HG03097 (cell line): ENCODE measurements at regions not wholly inside any gene's neighbourhood (a gene's known extent, or its start where the extent isn't known, plus 50 kb on each side); places are given as distances from the start of the nearest gene placed in this dataset.
A peak's percentile ranks its signal among the peaks of the same experiment; 100 is the strongest.

Experiments used
- ATAC-seq: cut with Tn5 transposase; IDR thresholded peaks from one replicate; pipeline ENCODE4 v1.9.1; 2021; ENCODE audit not compliant: unreplicated experiment, low FRiP score

DNA sequence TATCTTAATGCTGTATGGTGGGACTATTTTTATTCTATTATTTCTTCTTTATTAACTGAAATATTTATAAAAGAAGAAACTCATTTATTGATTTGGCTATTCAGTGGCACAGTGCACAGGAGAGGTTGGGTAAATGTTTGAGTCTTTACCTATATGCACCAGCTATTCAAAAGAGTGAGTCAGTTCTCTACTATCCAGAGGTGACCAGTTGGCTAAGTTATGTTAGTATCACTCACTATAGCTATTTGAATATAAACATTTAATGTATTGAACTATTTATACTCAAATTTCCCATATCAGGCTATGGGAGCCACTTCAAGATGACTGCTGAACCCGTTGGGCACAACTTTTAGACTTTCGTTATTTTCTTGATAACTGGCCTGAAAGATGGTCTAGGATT is 106.1 kb upstream of the VEGFC start:
- no peak for ATAC-seq

DNA sequence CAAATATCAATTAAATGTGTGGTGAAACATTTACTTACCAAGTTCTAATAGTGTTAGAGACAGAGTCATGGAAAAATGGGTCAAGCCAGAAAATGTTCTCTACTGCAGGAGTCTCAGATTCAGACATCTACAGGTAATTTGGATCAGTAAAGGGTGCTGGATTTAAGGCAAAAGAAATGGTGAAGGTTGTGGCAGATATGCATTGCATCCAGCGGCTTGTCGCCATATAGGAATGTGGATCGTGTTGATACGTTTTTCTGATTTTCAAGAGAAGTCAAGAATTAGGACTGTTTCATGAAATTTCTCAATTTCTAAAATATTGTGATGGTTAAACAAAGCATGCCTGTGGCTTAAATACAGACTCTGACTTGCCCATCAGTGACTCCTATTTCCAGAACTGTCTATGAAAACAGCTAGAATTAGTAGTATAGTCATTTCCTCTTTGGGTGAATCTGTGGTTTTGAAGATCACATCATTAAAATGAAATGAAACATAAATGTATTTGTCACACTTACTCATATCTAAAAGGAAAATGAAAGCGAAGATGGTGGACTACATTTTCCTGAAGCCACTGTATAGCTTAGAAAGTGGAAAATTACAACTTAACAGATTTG is 110.1 kb upstream of the VEGFC start:
- ATAC-seq: peak; percentile 99

DNA sequence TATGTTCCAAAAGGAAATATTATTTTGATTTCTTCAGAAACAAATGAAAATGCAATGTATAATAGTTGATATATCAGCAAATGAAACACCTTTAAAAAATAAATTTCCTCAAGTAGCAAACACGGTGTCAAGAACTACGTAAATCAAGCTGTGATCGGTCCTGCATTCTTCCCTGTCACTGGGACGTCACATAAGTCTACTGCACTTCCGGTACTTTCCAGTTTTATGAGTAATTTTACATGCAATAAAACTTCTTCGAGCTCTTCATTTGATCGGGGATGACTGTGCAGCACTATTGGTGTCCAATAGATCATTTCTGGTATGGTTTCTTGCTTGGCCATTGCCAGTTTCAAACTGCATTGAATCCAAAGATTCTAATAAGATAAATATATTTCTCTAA is 114.0 kb upstream of the VEGFC start:
- no peak for ATAC-seq

GRCh38 chr4:176910646-176911045 is 117.9 kb upstream of the VEGFC start:
- no peak for ATAC-seq

- ATAC-seq: no peak
These were observed 126.9 kb upstream of the VEGFC start for GRCh38 chr4:176919631-176920030.

GRCh38 chr4:176920694-176921093 is 128.0 kb upstream of the VEGFC start:
- no peak for ATAC-seq

DNA sequence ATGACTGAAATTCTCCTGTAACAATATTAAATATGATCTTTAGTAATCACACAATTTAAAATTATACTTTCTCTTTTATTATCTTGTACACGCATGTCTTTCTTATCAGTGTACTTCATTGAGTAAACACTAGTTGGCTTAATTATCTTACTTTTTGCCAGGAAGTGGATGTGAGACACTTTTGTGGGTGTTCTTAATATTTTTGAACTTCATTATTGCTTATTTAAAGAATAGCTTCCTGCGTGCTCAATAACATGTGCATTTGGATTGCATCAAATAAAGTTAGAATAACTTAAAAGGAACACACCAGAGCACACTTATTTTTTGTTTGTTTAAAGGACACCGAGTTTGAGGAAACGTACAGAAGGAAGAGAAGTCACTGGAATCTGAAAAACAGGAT is 128.5 kb upstream of the VEGFC start:
- no peak for ATAC-seq

- no peak for ATAC-seq
These were observed 131.5 kb upstream of the VEGFC start for GRCh38 chr4:176924238-176924637.

DNA sequence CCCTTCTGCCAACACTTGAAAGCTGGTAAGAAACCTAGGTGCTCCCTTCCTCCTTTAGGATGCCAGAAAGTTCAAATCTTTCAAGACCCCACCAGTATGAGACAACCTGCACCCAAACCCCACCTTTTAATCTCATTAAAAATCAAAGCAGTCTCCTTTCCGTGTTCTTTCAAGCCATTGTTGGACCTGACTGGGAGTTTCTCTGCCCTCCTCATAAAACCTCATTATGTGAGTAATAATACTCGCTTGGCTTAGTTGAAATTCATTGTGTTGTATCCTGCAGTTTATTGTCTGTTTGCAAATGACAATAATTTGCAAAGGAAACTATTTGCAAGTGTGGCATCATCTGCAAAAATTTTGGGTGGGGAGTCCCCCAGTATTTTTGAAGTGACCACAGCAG is 133.2 kb upstream of the VEGFC start:
- ATAC-seq: no peak

GRCh38 chr4:176927117-176927516 is 134.4 kb upstream of the VEGFC start:
- ATAC-seq: no peak

DNA sequence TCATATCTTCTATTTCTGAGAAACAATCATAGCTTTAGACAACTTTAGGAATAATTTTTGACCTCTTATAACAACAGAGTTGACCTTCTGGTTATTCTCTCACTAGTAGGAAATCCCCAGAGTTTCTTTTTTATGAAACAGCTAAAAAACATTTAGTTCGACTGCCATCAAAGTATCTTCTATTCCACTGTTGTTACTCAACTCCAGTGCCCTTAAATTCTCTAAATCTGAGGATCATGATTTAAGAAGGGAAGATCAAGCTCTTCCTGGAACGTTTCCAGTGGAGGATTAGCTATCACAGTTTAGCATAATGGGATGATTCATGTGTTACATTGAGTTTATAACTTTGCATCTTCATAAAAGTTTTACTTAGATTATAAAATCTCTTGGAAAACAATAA is 134.9 kb upstream of the VEGFC start:
- no peak for ATAC-seq

GRCh38 chr4:176939445-176939844 is 146.7 kb upstream of the VEGFC start:
- no peak for ATAC-seq

- ATAC-seq: no peak
These were observed 152.6 kb upstream of the VEGFC start for GRCh38 chr4:176945334-176945733.

DNA sequence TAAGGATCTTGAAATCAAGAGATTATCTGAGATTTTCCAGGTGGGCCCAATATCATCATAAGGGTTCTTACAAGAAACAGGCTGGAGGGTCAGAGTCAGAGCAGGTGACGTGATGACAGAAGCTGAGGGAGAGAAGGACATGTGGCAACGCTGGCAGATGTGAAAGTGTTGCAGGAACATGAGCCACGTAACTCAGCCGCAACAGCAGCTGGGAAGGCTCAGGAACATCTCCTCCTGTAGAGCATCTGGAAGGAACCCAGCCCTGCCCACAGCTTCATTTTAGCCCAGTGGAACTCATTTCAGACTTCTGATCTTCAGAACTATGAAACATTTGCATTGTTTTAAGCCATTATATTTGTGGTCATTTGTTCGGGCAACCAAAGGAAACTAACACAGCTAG is 156.3 kb upstream of the VEGFC start:
- ATAC-seq: no peak

DNA sequence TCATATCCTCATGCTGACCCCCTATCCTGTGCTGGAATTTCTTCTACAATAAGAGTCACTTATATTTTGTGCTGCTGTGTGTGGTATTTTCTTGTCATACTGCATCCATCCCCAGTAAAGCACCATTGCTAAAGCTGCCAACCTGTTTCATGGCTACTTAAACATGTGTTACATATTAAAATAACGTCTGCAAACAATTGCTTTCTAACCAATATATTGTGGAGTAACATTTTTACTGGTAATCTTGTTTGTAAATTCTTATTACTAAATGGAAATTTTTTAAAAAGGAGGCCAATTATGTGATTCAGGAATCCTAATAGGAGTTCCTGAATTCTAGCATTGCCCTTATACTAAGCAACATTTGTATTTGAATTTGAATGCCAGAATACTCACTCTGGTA is 160.3 kb upstream of the VEGFC start:
- no peak for ATAC-seq

GRCh38 chr4:176957353-176958118 is 164.8 kb upstream of the VEGFC start:
- ATAC-seq: no peak

DNA sequence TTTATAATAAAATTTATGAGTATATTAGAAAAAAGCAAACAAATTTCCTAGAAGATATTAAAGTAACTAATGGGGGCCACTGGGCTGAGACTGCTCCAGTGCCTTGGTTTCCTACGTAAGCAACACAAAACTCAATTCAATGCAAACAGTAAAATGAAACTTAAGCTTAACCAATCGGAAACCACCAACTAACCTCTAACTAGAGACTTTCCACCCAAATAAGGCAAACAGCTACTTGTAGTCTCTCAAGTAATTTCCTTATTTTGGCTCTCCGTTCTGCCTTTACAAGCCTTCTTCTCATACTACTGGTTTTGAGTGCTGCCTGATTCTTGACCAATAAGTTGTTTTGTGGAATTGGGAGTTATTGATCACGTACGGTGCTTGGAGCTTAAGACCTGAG is 167.3 kb upstream of the VEGFC start:
- ATAC-seq: no peak

- ATAC-seq: no peak
These were observed 170.4 kb upstream of the VEGFC start for GRCh38 chr4:176963121-176963520.

DNA sequence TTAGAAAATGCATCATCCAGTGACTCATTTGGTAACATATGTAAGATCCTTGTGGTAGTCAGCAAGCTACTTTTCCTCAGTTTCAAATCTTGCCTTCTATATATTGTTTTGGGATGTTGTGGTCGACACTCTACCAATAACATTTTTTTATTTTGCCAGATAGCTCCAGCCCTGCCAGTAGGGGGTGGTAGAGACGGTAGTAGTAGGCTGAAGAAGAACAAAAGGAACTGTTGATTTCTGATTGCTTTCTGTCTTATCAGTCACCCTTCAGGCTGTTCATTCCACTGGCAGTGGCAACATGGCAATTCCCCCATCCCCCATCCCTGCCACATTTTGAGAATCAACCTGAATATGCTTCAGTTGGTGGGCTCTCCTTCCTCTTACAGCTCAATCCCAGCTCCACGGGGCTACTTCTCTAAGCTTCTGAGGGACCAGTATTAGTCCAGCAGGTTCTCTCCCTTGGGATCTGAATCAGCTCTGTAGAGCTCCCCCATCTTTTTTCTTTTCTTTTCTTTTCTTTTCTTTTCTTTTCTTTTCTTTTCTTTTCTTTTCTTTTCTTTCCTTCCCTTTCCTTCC is 171.5 kb upstream of the VEGFC start:
- ATAC-seq: no peak

- no peak for ATAC-seq
These were observed 174.9 kb upstream of the VEGFC start for GRCh38 chr4:176967586-176967985.

DNA sequence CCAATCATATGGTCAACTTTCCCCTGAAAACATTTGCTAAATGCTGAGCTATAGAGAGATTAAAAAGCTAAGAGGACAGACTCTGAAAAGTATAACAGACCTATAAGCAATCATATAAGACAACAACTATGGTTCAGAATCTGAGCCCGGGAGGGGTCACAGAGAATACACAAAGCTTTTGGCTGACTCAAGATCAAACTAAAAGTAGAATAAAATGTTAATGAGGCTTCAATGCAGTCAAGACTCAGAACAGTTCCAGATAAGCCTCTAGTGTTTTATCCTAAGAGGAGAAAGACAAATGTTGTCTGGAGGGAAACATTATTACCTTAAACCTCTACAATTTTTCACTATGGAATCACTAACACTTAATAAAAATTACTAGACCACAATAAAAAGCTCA is 175.4 kb upstream of the VEGFC start:
- no peak for ATAC-seq

DNA sequence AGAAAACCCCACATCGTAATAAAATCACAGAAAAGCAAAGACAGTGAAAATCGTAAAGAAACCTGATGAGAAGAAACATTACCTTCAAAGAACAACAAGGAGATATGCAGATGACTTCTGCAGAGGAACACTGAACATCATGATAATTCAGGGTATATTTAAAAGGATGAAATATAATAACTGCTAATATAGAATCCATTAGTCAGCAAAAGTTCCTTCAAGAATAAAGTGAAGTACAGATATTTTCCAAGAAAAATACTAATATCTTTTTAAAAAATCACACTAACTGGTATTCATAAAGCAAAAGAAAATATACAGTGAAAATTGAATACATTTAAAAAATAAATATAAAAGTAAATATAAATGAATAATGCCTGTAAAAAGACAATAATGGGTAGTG is 176.3 kb upstream of the VEGFC start:
- ATAC-seq: no peak
